Gastrocnemius medialis (tissue), 4 donors: ENCODE measurements at regions not wholly inside any gene's neighbourhood (a gene's known extent, or its start where the extent isn't known, plus 50 kb on each side); places are given as distances from the start of the nearest gene placed in this dataset.

Source experiments
- ATAC-seq, 2 donors: fragments of 150-250 bp; one replicate each; pipeline ENCODE4 v1.9.1; 2016
- DNase-seq, 2 donors: peaks; one replicate each; pipeline ENCODE4 v3.0.0-alpha.2; 2019
- H3K27ac ChIP-seq, 4 donors: fragments of 200-600 bp; sonication (generic); 1 replicate in 1 of 4; 2 replicates in 3 of 4; pipeline ENCODE4 v1.5.1; 2016 to 2018; ENCODE audit warnings: mild to moderate bottlenecking in 2 of 4, moderate library complexity in 1 of 4
- H3K27me3 ChIP-seq, 3 donors: fragments of 200-600 bp; sonication (generic) in 2 of 3; 1 replicate in 1 of 3; 2 replicates in 2 of 3; pipeline versions ENCODE4 v1.5.1 to v1.6.0; 2016 to 2019; ENCODE audit warnings: mild to moderate bottlenecking in 1 of 3, moderate library complexity in 1 of 3
- H3K36me3 ChIP-seq, 2 donors: fragments of 200-600 bp; sonication (generic) in 1 of 2; one replicate each; pipeline ENCODE4 v1.5.1; 2017 to 2018
- H3K4me1 ChIP-seq, 2 donors: fragments of 200-600 bp; sonication (generic) in 1 of 2; one replicate each; pipeline ENCODE4 v1.5.1; 2016 to 2017; ENCODE audit warnings: mild to moderate bottlenecking in 2 of 2
- H3K4me3 ChIP-seq, 4 donors: fragments of 200-600 bp; sonication (generic) in 3 of 4; 1 replicate in 1 of 4; 2 replicates in 3 of 4; pipeline ENCODE4 v1.5.1; 2016 to 2019; ENCODE audit warnings: mild to moderate bottlenecking in 2 of 4
- H3K9me3 ChIP-seq, 3 donors: fragments of 200-600 bp; sonication (generic) in 2 of 3; 1 replicate in 1 of 3; 2 replicates in 2 of 3; pipeline ENCODE4 v1.5.1; 2016 to 2019
- POLR2A ChIP-seq, 2 donors: fragments of 450-650 bp; IDR thresholded peaks; one replicate each; pipeline ENCODE4 v1.6.1; 2017; ENCODE audit warnings: antibody characterized with exemption in 2 of 2, mild to moderate bottlenecking in 2 of 2, moderate library complexity in 2 of 2
- in situ Hi-C, 4 donors: fragments of 200-750 bp; cut with MboI; loops; one replicate each; pipeline versions ENCODE4 v1.15.0 to v1.8.0; 2017; ENCODE audit warnings: low sequenced_read_pairs in 4 of 4
- intact Hi-C: fragments of 100-400 bp; cut with DNase I; formaldehyde crosslinking; loops from one replicate; pipeline ENCODE4 v1.15.1; 2023; ENCODE audit warnings: low total_unique reads
- TF ChIP-seq, protein P1 (sequence below), 5 experiments: fragments of 450-650 bp in 3 of 5; fragments of 200-600 bp in 2 of 5; sonication (generic) in 2 of 5; IDR thresholded peaks in 4 of 5; conservative IDR thresholded peaks in 1 of 5; 1 replicate in 4 of 5; 2 replicates in 1 of 5; pipeline ENCODE4 v1.5.1; 2016 to 2019; ENCODE audit warnings: antibody characterized with exemption in 5 of 5, mild to moderate bottlenecking in 3 of 5, moderate library complexity in 3 of 5

DNA sequence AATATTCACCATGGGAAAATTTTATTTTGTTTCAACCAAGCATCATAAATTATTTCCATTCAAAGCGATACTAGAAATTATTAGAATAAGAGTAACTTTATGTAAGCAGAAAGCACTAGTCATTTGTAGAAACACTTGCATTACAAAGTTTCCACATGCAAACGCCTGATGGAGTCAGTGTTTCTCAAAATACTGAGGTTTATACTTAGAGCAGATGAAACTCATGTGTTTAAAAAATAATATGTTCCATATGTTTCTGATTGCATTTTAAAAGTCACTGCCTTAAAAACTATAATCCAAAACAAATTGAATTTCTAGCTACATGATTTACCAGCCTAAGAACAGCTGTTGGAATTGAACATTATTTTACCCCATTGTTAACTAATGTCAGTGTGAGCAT, 1246.4 kb downstream of the SLC16A7 start:
- no peak overlapping the region for H3K27ac ChIP-seq
- H3K36me3 ChIP-seq: no peaks in the 10 kb centered on the region
- in situ Hi-C loops: no loop called here
- no peaks in the 10 kb centered on the region for H3K9me3 ChIP-seq
- no peak overlapping the region for H3K4me3 ChIP-seq
- DNase-seq: no peak
- intact Hi-C loops: no loop called here
- no peak for ATAC-seq
- H3K27me3 ChIP-seq: no peaks in the 10 kb centered on the region
- no peaks in the 10 kb centered on the region for H3K4me1 ChIP-seq
- no peak for TF ChIP-seq POLR2A (IDR thresholded peaks at IDR 0.05)
- TF ChIP-seq, protein P1, sequence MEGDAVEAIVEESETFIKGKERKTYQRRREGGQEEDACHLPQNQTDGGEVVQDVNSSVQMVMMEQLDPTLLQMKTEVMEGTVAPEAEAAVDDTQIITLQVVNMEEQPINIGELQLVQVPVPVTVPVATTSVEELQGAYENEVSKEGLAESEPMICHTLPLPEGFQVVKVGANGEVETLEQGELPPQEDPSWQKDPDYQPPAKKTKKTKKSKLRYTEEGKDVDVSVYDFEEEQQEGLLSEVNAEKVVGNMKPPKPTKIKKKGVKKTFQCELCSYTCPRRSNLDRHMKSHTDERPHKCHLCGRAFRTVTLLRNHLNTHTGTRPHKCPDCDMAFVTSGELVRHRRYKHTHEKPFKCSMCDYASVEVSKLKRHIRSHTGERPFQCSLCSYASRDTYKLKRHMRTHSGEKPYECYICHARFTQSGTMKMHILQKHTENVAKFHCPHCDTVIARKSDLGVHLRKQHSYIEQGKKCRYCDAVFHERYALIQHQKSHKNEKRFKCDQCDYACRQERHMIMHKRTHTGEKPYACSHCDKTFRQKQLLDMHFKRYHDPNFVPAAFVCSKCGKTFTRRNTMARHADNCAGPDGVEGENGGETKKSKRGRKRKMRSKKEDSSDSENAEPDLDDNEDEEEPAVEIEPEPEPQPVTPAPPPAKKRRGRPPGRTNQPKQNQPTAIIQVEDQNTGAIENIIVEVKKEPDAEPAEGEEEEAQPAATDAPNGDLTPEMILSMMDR (IDR thresholded peaks at IDR 0.05 in 4 of 5, conservative IDR thresholded peaks at IDR 0.05 in 1 of 5): no peak

DNA sequence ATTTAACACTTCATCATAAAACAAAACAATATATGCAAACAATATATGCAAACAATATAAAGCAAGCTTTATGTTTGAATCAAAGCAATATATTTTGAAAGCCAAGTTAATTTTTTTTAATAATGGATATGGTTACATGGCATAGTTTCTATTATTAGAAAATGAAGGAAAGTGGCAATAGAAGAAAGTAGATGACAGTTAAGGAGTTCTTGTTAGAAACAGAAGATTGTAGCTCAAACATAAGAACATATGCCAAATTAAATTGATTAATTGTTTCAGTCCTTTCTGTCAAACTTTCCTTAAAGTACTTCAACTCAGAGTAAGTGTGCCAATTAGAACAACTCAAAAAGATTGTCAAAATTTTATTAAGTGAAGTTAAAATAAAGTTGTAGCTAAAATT, 1248.3 kb downstream of the SLC16A7 start:
- intact Hi-C loops (no loop called here), in situ Hi-C loops (no loop called here)

DNA sequence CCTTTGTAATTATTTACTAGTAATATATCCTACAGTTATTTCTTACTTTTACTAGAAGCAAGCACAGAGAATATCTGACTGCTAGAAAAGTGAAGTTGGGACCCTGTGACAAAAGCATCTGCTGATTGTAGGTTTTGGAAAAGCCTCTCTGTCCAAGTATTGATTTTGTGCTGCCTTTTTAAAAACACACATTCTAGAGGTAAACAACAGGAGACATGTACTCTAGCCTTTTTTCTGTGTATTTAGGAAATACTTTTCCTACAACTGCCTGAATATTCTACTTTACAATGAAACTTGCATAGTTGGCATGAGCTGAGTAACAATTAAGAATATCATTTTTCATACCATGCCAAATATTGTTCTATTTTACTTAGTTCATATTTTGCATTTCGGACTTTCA, 1249.0 kb downstream of the SLC16A7 start:
- no peak overlapping the region for H3K4me3 ChIP-seq
- DNase-seq: no peak
- no peak overlapping the region for H3K27ac ChIP-seq
- H3K4me1 ChIP-seq: no peaks in the 10 kb centered on the region
- H3K9me3 ChIP-seq: no peaks in the 10 kb centered on the region
- in situ Hi-C loops: no loop called here
- no peaks in the 10 kb centered on the region for H3K27me3 ChIP-seq
- H3K36me3 ChIP-seq: no peaks in the 10 kb centered on the region
- intact Hi-C loops: no loop called here
- no peak for ATAC-seq
- no peak for TF ChIP-seq POLR2A (IDR thresholded peaks at IDR 0.05)
- TF ChIP-seq, protein P1 (IDR thresholded peaks at IDR 0.05 in 4 of 5, conservative IDR thresholded peaks at IDR 0.05 in 1 of 5): no peak

More for the DNA sequence above, 1248.3 kb downstream of the SLC16A7 start:
- no peak for DNase-seq
- Histone ChIP-seq H3K36me3 (no peaks in the 10 kb centered on the region), H3K9me3 (no peaks in the 10 kb centered on the region), H3K4me3 (no peak overlapping the region), H3K27ac (no peak overlapping the region), H3K4me1 (no peaks in the 10 kb centered on the region), H3K27me3 (no peaks in the 10 kb centered on the region)
- ATAC-seq: no peak
- TF ChIP-seq, protein P1 (IDR thresholded peaks at IDR 0.05 in 4 of 5, conservative IDR thresholded peaks at IDR 0.05 in 1 of 5): no peak

DNA sequence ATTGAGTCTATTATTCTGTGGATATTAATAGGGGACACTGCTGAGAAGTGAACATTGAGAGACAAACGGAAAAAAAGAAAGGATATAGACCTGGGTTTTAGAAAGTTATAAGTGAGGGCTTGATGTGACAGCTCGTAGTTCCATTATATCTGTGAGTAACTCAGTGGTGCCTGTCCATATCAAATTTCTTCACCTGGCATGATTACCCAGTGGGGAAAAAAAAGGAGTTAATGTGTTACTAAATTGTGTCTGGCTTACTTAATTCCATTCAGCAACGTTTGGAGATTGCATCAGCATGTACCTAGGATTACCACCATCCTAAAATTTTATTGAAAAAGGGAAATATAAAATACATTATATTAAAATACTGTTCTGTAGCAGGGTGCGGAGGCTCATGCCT, 1249.9 kb downstream of the SLC16A7 start:
- no peak overlapping the region for H3K4me3 ChIP-seq
- H3K36me3 ChIP-seq: no peaks in the 10 kb centered on the region
- H3K27ac ChIP-seq: no peak overlapping the region
- no peaks in the 10 kb centered on the region for H3K9me3 ChIP-seq
- no peak for ATAC-seq
- no peak for DNase-seq
- intact Hi-C loops (no loop called here), in situ Hi-C loops (no loop called here)
- H3K27me3 ChIP-seq: no peaks in the 10 kb centered on the region
- no peaks in the 10 kb centered on the region for H3K4me1 ChIP-seq
- TF ChIP-seq POLR2A (IDR thresholded peaks at IDR 0.05): no peak
- TF ChIP-seq, protein P1 (IDR thresholded peaks at IDR 0.05 in 4 of 5, conservative IDR thresholded peaks at IDR 0.05 in 1 of 5): no peak

DNA sequence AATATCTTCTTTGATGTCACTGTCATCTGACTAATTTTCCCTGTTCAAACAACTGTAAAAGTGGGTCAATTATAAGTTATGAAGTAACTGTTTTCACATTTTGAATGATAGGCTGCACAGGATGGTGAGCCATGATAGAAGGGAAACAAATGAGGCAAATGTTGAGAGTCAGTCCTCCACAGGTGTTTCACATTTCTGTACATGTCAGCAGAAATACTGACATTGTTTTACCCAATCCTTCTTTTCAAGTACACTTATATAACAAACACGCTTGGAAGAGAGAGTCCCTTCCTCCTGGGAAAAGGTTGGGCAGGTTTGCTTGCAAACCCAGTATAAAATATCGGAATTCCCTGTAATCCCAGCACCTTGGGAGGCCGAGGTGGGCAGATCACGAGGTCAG, 1251.5 kb downstream of the SLC16A7 start:
- no peaks in the 10 kb centered on the region for H3K36me3 ChIP-seq
- H3K4me1 ChIP-seq: no peaks in the 10 kb centered on the region
- no peak overlapping the region for H3K4me3 ChIP-seq
- DNase-seq (no peak), ATAC-seq (no peak)
- no peaks in the 10 kb centered on the region for H3K27me3 ChIP-seq
- no peak for TF ChIP-seq POLR2A (IDR thresholded peaks at IDR 0.05)
- TF ChIP-seq, protein P1 (IDR thresholded peaks at IDR 0.05 in 4 of 5, conservative IDR thresholded peaks at IDR 0.05 in 1 of 5): no peak
- in situ Hi-C loops: no loop called here
- H3K9me3 ChIP-seq: no peaks in the 10 kb centered on the region
- intact Hi-C loops: no loop called here
- no peak overlapping the region for H3K27ac ChIP-seq
